SK-N-SH (cell line): ENCODE measurements at regions not wholly inside any gene's neighbourhood (a gene's known extent, or its start where the extent isn't known, plus 50 kb on each side); places are given as distances from the start of the nearest gene placed in this dataset.
A peak's percentile ranks its signal among the peaks of the same experiment; 100 is the strongest.

Experiments
- CTCF ChIA-PET: fragments of 300-600, 350-600 bp; formaldehyde crosslinking; extraction: SDS; loops from one replicate; lab custom pipeline; 2021; lab: Yijun Ruan, JAX
- POLR2A ChIA-PET: fragments of 350-600 bp; sonication (Branson Sonifier 250); formaldehyde crosslinking; extraction: SDS; loops from one replicate; lab custom pipeline; 2020; ENCODE audit warnings: antibody characterized with exemption, inconsistent platforms; lab: Yijun Ruan, JAX
- DNase-seq: peaks from one replicate; pipeline ENCODE4 v3.0.0; 2012
- H2AFZ ChIP-seq: fragments of 200-600 bp; sonication (generic); 2 replicates; pipeline ENCODE4 v1.8.1; 2016; ENCODE audit warnings: antibody characterized with exemption, mild to moderate bottlenecking, low read depth
- H3F3A ChIP-seq: fragments of 200-600 bp; sonication (generic); replicated peaks from 2 replicates; pipeline ENCODE3; 2016; ENCODE audit warnings: antibody characterized with exemption, mild to moderate bottlenecking; ENCODE audit not compliant: insufficient read depth
- H3K27ac ChIP-seq, 2 experiments: fragments of 200-500 bp in 1 of 2; fragments of 200-600 bp in 1 of 2; sonication (Bioruptor generic) in 1 of 2; sonication (generic), shearing (Covaris generic) in 1 of 2; 2 replicates each; pipeline versions ENCODE4 v1.5.1 to v1.6.1; 2014 to 2016; ENCODE audit warnings: low read depth in 2 of 2, inconsistent platforms in 1 of 2, low read length in 1 of 2, mild to moderate bottlenecking in 1 of 2, mixed read lengths in 1 of 2
- H3K27me3 ChIP-seq: fragments of 200-600 bp; sonication (generic), shearing (Covaris generic); 2 replicates; pipeline ENCODE4 v1.6.1; 2016; ENCODE audit warnings: mixed run types; ENCODE audit not compliant: insufficient read depth
- H3K36me3 ChIP-seq, 2 experiments: fragments of 200-500 bp in 1 of 2; fragments of 200-600 bp in 1 of 2; sonication (Bioruptor generic) in 1 of 2; sonication (generic) in 1 of 2; replicated peaks in 1 of 2; 2 replicates each; pipeline versions ENCODE3 to v1.5.1; 2014 to 2016; ENCODE audit warnings: low read length in 1 of 2, mild to moderate bottlenecking in 1 of 2; ENCODE audit not compliant: insufficient read depth in 2 of 2, control insufficient read depth in 1 of 2
- H3K4me1 ChIP-seq, 2 experiments: fragments of 200-500 bp in 1 of 2; fragments of 200-600 bp in 1 of 2; sonication (Bioruptor generic) in 1 of 2; sonication (generic), shearing (Covaris generic) in 1 of 2; 2 replicates each; pipeline versions ENCODE4 v1.5.1 to v1.6.1; 2014 to 2016; ENCODE audit warnings: low read depth in 1 of 2, low read length in 1 of 2, mixed run types in 1 of 2; ENCODE audit not compliant: insufficient read depth in 2 of 2, control insufficient read depth in 1 of 2
- H3K4me2 ChIP-seq: fragments of 200-600 bp; sonication (generic), shearing (Covaris generic); 2 replicates; pipeline ENCODE4 v1.6.1; 2017; ENCODE audit warnings: mixed run types
- H3K4me3 ChIP-seq, 2 experiments: fragments of 200-500 bp in 1 of 2; fragments of 200-600 bp in 1 of 2; sonication (Bioruptor generic) in 1 of 2; sonication (generic), shearing (Covaris generic) in 1 of 2; 2 replicates each; pipeline versions ENCODE4 v1.5.1 to v1.8.1; 2014 to 2016; ENCODE audit warnings: low read depth in 2 of 2, inconsistent platforms in 1 of 2, low read length in 1 of 2, mild to moderate bottlenecking in 1 of 2, mixed read lengths in 1 of 2, moderate library complexity in 1 of 2
- H3K79me2 ChIP-seq: fragments of 200-600 bp; sonication (generic); 2 replicates; pipeline ENCODE4 v1.8.1; 2017; ENCODE audit warnings: mild to moderate bottlenecking; ENCODE audit not compliant: insufficient read depth
- H3K9ac ChIP-seq: fragments of 200-600 bp; sonication (generic); 2 replicates; pipeline ENCODE4 v1.6.1; 2017; ENCODE audit warnings: mixed run types
- H3K9me2 ChIP-seq: fragments of 200-600 bp; sonication (generic); 2 replicates; pipeline ENCODE4 v1.6.1; 2017; ENCODE audit warnings: mixed run types
- H3K9me3 ChIP-seq: fragments of 200-600 bp; sonication (generic); 2 replicates; pipeline ENCODE4 v1.6.1; 2017; ENCODE audit warnings: mixed run types, mild to moderate bottlenecking, moderate library complexity
- H4K20me1 ChIP-seq: fragments of 200-600 bp; sonication (generic); 2 replicates; pipeline ENCODE4 v1.6.1; 2017; ENCODE audit warnings: mild to moderate bottlenecking, mixed run types; ENCODE audit not compliant: insufficient read depth
- CHD2 ChIP-seq: fragments of 150-350 bp; IDR thresholded peaks from 2 replicates; pipeline ENCODE4 v1.6.1; 2018; ENCODE audit warnings: low read length; ENCODE audit not compliant: partially characterized antibody
- EP300 ChIP-seq, 2 experiments: IDR thresholded peaks; 2 replicates each; pipeline versions ENCODE4 v1.4.0 to v1.6.1; 2012; ENCODE audit warnings: borderline replicate concordance in 1 of 2, low read depth in 1 of 2, low read length in 1 of 2
- EZH2phosphoT487 ChIP-seq: fragments of 200-600 bp; sonication (generic); IDR thresholded peaks from 2 replicates; pipeline ENCODE4 v1.6.1; 2017; ENCODE audit warnings: low read depth, mixed run types, mild to moderate bottlenecking, antibody characterized with exemption, moderate library complexity, borderline replicate concordance
- FOXJ3 ChIP-seq: sonication (generic); formaldehyde crosslinking; IDR thresholded peaks from 2 replicates; pipeline ENCODE4 v1.5.1; 2020; ENCODE audit warnings: mild to moderate bottlenecking, missing genetic modification reagents
- FOXM1 ChIP-seq: IDR thresholded peaks from 2 replicates; pipeline ENCODE4 v1.4.0; 2012; ENCODE audit warnings: low read depth, mild to moderate bottlenecking
- GATA2 ChIP-seq: sonication (generic); formaldehyde crosslinking; IDR thresholded peaks from 2 replicates; pipeline ENCODE4 v1.5.0; 2020; ENCODE audit warnings: mild to moderate bottlenecking, missing genetic modification reagents
- JUND ChIP-seq: IDR thresholded peaks from 2 replicates; pipeline ENCODE4 v1.4.0; 2012
- MEF2A ChIP-seq: IDR thresholded peaks from 2 replicates; pipeline ENCODE4 v1.4.0; 2012; ENCODE audit warnings: low read depth, borderline replicate concordance
- MXI1 ChIP-seq: IDR thresholded peaks from 2 replicates; pipeline ENCODE4 v1.6.1; 2012; ENCODE audit warnings: mild to moderate bottlenecking, low read depth, low read length, improper control_type of control experiment
- NFIC ChIP-seq: IDR thresholded peaks from 2 replicates; pipeline ENCODE4 v1.4.0; 2012; ENCODE audit warnings: borderline replicate concordance
- NRF1 ChIP-seq: IDR thresholded peaks from 2 replicates; pipeline ENCODE4 v1.6.1; 2012; ENCODE audit warnings: low read depth, mild to moderate bottlenecking, low read length
- POLR2AphosphoS5 ChIP-seq: IDR thresholded peaks from 2 replicates; pipeline ENCODE4 v1.6.1; 2012; ENCODE audit warnings: low read depth, low read length
- RAD21 ChIP-seq: IDR thresholded peaks from 2 replicates; pipeline ENCODE4 v1.6.1; 2012; ENCODE audit warnings: mild to moderate bottlenecking, low read length
- RCOR1 ChIP-seq: fragments of 150-350 bp; IDR thresholded peaks from 2 replicates; pipeline ENCODE4 v1.6.1; 2017; ENCODE audit warnings: antibody characterized with exemption, low read length
- RXRA ChIP-seq: IDR thresholded peaks from 2 replicates; pipeline ENCODE4 v1.4.0; 2012; ENCODE audit warnings: low read depth, mild to moderate bottlenecking, borderline replicate concordance
- SIN3A ChIP-seq: IDR thresholded peaks from 2 replicates; pipeline ENCODE4 v1.6.1; 2012; ENCODE audit warnings: low read depth, mild to moderate bottlenecking, low read length, moderate library complexity, borderline replicate concordance
- SMC3 ChIP-seq: IDR thresholded peaks from 2 replicates; pipeline ENCODE4 v1.6.1; 2012; ENCODE audit warnings: low read depth, low read length, improper control_type of control experiment
- TCF12 ChIP-seq: IDR thresholded peaks from 2 replicates; pipeline ENCODE4 v1.4.0; 2012
- TEAD4 ChIP-seq: IDR thresholded peaks from 2 replicates; pipeline ENCODE4 v1.4.0; 2012; ENCODE audit warnings: mild to moderate bottlenecking, borderline replicate concordance; ENCODE audit not compliant: insufficient read depth
- YY1 ChIP-seq: IDR thresholded peaks from 2 replicates; pipeline ENCODE4 v1.4.0; 2012; ENCODE audit warnings: low read depth, mild to moderate bottlenecking
- WGBS: methylation state at CpG from one replicate; pipeline ENCODE4 v1.1.6; 2017; ENCODE audit warnings: low lambda C conversion rate; 5-methylcytosine and 5-hydroxymethylcytosine counted together
- TF ChIP-seq, protein P1 (sequence below): IDR thresholded peaks from 2 replicates; pipeline ENCODE4 v1.6.1; 2012; ENCODE audit warnings: mild to moderate bottlenecking, low read depth, low read length, moderate library complexity
- TF ChIP-seq, protein P2 (sequence below): IDR thresholded peaks from 2 replicates; pipeline ENCODE4 v1.4.0; 2012; ENCODE audit warnings: low read depth
- TF ChIP-seq, protein P3 (sequence below): IDR thresholded peaks from 2 replicates; pipeline ENCODE4 v1.4.0; 2012; ENCODE audit warnings: low read depth, borderline replicate concordance
- TF ChIP-seq, protein P4 (sequence below): IDR thresholded peaks from 2 replicates; pipeline ENCODE4; 2012
- TF ChIP-seq, protein P5 (sequence below): IDR thresholded peaks from 2 replicates; pipeline ENCODE4 v1.4.0; 2012; ENCODE audit warnings: low read depth, borderline replicate concordance
- TF ChIP-seq, protein P6 (sequence below): fragments of 150-350 bp; IDR thresholded peaks from 2 replicates; pipeline ENCODE4 v1.6.1; 2016; ENCODE audit warnings: mild to moderate bottlenecking, low read depth, low read length

DNA sequence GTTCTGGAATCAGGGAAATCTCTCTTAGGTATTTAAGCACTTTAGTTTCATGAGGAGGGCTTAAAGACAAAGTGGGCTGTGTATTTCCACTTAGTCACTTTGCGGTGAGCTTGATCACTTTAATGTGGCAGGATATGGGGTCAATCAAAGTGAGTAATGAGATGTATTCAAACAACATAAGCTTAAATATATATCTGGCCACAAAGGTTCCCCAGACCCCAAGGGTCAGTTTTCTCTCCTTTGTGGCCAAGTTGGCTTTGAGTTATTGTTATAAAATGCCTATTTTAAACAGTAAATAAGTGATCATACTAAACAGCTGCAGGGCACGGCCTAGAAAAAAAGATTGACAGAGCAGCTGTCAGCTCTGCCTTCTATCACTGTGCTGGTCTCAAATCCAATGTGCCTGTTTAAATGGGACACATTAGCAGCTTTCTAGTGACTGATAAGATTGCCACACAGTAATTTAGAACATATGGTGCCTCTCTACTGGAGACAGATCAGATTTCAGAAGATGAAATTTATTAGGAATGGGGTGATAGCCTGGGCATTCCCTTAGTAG lies 363.9 kb downstream of the AGTPBP1 start:
- Histone ChIP-seq H3K9me3 (no peaks in the 10 kb centered on the region), H2AFZ (no peak overlapping the region), H3K79me2 (no peaks in the 10 kb centered on the region), H3K9ac (no peak overlapping the region), H3K4me3 (no peak overlapping the region), H3K4me1 (peaks cover 0 to 8% of the 10 kb centered on the region in 2 experiments; a peak in 3 of 4 replicates), H3K9me2 (no peaks in the 10 kb centered on the region), H3K27me3 (no peaks in the 10 kb centered on the region), H4K20me1 (no peaks in the 10 kb centered on the region), H3K36me3 (no peaks in the 10 kb centered on the region), H3K4me2 (no peak overlapping the region), H3F3A (no peaks in the 10 kb centered on the region), H3K27ac (peak overlapping the region in 1 of 2 experiments; percentile 71; a peak in 2 of 4 replicates)
- POLR2A ChIA-PET, result interaction anchor here (1.4 kb wide), 1 partner anchor 14 kb away, joined by 6 read pairs; no protein-coding TSS in a partner anchor
- CTCF ChIA-PET, result interaction anchor here (0.9 to 1.9 kb wide), 7 partner anchors 9 to 981 kb away, joined by 3 to 6 read pairs (median 4); no protein-coding TSS in a partner anchor
- TF ChIP-seq SIN3A (no peak), CHD2 (peak; percentile 91), JUND (0 out of 2 replicates have a peak, but pooled peaks have one; percentile 12), RXRA (no peak), TCF12 (peak; percentile 86), RCOR1 (peak; percentile 100), NRF1 (no peak), MEF2A (no peak), NFIC (no peak), YY1 (no peak), EZH2phosphoT487 (no peak), GATA2 (CRISPR knock-in tag) (peak; percentile 98), RAD21 (peak; percentile 35), TEAD4 (peak; percentile 62; the same call in 1 of the 2 replicates), MXI1 (peak; percentile 64; the same call in 1 of the 2 replicates), POLR2AphosphoS5 (peak; percentile 86), FOXM1 (no peak), SMC3 (no peak), EP300 (IDR thresholded peaks at IDR 0.05; ENCODE audit: borderline replicate concordance in 1 of 2, low read depth in 1 of 2, low read length in 1 of 2) (peak; percentile 18 to 100; a peak in 3 of 4 replicates), FOXJ3 (CRISPR knock-in tag) (peak; percentile 97)
- TF ChIP-seq, protein P1, sequence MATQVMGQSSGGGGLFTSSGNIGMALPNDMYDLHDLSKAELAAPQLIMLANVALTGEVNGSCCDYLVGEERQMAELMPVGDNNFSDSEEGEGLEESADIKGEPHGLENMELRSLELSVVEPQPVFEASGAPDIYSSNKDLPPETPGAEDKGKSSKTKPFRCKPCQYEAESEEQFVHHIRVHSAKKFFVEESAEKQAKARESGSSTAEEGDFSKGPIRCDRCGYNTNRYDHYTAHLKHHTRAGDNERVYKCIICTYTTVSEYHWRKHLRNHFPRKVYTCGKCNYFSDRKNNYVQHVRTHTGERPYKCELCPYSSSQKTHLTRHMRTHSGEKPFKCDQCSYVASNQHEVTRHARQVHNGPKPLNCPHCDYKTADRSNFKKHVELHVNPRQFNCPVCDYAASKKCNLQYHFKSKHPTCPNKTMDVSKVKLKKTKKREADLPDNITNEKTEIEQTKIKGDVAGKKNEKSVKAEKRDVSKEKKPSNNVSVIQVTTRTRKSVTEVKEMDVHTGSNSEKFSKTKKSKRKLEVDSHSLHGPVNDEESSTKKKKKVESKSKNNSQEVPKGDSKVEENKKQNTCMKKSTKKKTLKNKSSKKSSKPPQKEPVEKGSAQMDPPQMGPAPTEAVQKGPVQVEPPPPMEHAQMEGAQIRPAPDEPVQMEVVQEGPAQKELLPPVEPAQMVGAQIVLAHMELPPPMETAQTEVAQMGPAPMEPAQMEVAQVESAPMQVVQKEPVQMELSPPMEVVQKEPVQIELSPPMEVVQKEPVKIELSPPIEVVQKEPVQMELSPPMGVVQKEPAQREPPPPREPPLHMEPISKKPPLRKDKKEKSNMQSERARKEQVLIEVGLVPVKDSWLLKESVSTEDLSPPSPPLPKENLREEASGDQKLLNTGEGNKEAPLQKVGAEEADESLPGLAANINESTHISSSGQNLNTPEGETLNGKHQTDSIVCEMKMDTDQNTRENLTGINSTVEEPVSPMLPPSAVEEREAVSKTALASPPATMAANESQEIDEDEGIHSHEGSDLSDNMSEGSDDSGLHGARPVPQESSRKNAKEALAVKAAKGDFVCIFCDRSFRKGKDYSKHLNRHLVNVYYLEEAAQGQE, result no peak
- TF ChIP-seq, protein P2, sequence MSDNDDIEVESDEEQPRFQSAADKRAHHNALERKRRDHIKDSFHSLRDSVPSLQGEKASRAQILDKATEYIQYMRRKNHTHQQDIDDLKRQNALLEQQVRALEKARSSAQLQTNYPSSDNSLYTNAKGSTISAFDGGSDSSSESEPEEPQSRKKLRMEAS, result no peak
- TF ChIP-seq, protein P3, sequence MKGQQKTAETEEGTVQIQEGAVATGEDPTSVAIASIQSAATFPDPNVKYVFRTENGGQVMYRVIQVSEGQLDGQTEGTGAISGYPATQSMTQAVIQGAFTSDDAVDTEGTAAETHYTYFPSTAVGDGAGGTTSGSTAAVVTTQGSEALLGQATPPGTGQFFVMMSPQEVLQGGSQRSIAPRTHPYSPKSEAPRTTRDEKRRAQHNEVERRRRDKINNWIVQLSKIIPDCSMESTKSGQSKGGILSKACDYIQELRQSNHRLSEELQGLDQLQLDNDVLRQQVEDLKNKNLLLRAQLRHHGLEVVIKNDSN, result no peak
- TF ChIP-seq, protein P4, sequence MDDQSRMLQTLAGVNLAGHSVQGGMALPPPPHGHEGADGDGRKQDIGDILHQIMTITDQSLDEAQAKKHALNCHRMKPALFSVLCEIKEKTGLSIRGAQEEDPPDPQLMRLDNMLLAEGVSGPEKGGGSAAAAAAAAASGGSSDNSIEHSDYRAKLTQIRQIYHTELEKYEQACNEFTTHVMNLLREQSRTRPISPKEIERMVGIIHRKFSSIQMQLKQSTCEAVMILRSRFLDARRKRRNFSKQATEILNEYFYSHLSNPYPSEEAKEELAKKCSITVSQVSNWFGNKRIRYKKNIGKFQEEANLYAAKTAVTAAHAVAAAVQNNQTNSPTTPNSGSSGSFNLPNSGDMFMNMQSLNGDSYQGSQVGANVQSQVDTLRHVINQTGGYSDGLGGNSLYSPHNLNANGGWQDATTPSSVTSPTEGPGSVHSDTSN, result peak; percentile 54; the same call in 1 of the 2 replicates
- TF ChIP-seq, protein P5, sequence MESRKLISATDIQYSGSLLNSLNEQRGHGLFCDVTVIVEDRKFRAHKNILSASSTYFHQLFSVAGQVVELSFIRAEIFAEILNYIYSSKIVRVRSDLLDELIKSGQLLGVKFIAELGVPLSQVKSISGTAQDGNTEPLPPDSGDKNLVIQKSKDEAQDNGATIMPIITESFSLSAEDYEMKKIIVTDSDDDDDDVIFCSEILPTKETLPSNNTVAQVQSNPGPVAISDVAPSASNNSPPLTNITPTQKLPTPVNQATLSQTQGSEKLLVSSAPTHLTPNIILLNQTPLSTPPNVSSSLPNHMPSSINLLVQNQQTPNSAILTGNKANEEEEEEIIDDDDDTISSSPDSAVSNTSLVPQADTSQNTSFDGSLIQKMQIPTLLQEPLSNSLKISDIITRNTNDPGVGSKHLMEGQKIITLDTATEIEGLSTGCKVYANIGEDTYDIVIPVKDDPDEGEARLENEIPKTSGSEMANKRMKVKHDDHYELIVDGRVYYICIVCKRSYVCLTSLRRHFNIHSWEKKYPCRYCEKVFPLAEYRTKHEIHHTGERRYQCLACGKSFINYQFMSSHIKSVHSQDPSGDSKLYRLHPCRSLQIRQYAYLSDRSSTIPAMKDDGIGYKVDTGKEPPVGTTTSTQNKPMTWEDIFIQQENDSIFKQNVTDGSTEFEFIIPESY, result no peak
- TF ChIP-seq, protein P6, sequence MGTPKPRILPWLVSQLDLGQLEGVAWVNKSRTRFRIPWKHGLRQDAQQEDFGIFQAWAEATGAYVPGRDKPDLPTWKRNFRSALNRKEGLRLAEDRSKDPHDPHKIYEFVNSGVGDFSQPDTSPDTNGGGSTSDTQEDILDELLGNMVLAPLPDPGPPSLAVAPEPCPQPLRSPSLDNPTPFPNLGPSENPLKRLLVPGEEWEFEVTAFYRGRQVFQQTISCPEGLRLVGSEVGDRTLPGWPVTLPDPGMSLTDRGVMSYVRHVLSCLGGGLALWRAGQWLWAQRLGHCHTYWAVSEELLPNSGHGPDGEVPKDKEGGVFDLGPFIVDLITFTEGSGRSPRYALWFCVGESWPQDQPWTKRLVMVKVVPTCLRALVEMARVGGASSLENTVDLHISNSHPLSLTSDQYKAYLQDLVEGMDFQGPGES, result no peak
- 6% methylated on average over 2 of the region's 2 CpGs for WGBS
- DNase-seq, result peak; percentile 63
